ENCODE measurements at regions not wholly inside any gene's neighbourhood (a gene's known extent, or its start where the extent isn't known, plus 50 kb on each side); places are given as distances from the start of the nearest gene placed in this dataset.

- TF ChIP-seq CTCF (IDR thresholded peaks at IDR 0.05) (no peak), POLR2A (IDR thresholded peaks at IDR 0.05) (no peak)
Measured at GRCh38 chr5:45109636-45110035, 300.9 kb downstream of the MRPS30 start.
